OCI-LY3 (cell line): ENCODE measurements at regions not wholly inside any gene's neighbourhood (a gene's known extent, or its start where the extent isn't known, plus 50 kb on each side); places are given as distances from the start of the nearest gene placed in this dataset.

Experiments
- H2AFZ ChIP-seq: fragments of 200-600, 300-600 bp; shearing (Covaris generic); 2 replicates; pipeline ENCODE4 v1.6.0; 2014; ENCODE audit warnings: antibody characterized with exemption, low read depth, low read length
- H3K27ac ChIP-seq: fragments of 200-600, 300-600 bp; sonication (generic); 2 replicates; pipeline ENCODE4 v1.5.1; 2014; ENCODE audit warnings: mild to moderate bottlenecking, low read length, moderate library complexity, mixed read lengths
- H3K27me3 ChIP-seq: fragments of 200-600, 300-600 bp; sonication (generic); 2 replicates; pipeline ENCODE4 v1.6.1; 2014; ENCODE audit warnings: low read depth, low read length, mixed read lengths
- H3K36me3 ChIP-seq: fragments of 200-600, 300-600 bp; sonication (generic); replicated peaks from 2 replicates; pipeline ENCODE3; 2014; ENCODE audit warnings: low read depth, low read length, mixed read lengths
- H3K4me1 ChIP-seq: fragments of 300-600, 200-600 bp; sonication (generic); 2 replicates; pipeline ENCODE4 v1.6.1; 2014; ENCODE audit warnings: low read length, mixed read lengths
- H3K4me2 ChIP-seq: fragments of 200-600, 300-600 bp; sonication (generic); 2 replicates; pipeline ENCODE4 v1.6.1; 2014; ENCODE audit warnings: low read length, mixed read lengths
- H3K4me3 ChIP-seq: fragments of 300-600, 200-600 bp; sonication (generic); 2 replicates; pipeline ENCODE4 v1.5.1; 2014; ENCODE audit warnings: antibody characterized with exemption, mild to moderate bottlenecking, low read length, moderate library complexity
- H3K79me2 ChIP-seq: fragments of 300-600, 200-600 bp; shearing (Covaris generic); 2 replicates; pipeline ENCODE4 v1.6.1; 2014; ENCODE audit warnings: mild to moderate bottlenecking, low read length, mixed read lengths
- H3K9ac ChIP-seq: fragments of 300-600, 200-600 bp; shearing (Covaris generic); 2 replicates; pipeline ENCODE4 v1.6.0; 2014; ENCODE audit warnings: mild to moderate bottlenecking, low read length, moderate library complexity
- H3K9me3 ChIP-seq: fragments of 200-600, 300-600 bp; shearing (Covaris generic); 2 replicates; pipeline ENCODE4 v1.6.1; 2014; ENCODE audit warnings: low read length, mixed read lengths; ENCODE audit not compliant: insufficient read depth
- H4K20me1 ChIP-seq: fragments of 200-600, 300-600 bp; sonication (generic); 2 replicates; pipeline ENCODE4 v1.6.1; 2016; ENCODE audit warnings: low read length, mixed read lengths; ENCODE audit not compliant: insufficient read depth
- EZH2phosphoT487 ChIP-seq: fragments of 200-600 bp; shearing (Covaris generic); IDR thresholded peaks from 2 replicates; pipeline ENCODE4 v1.6.1; 2018; ENCODE audit warnings: antibody characterized with exemption, mixed run types, low read depth
- TF ChIP-seq, protein P1 (sequence below): fragments of 200-600, 300-600 bp; sonication (generic); IDR thresholded peaks from 2 replicates; pipeline ENCODE4 v1.5.1; 2014; ENCODE audit warnings: antibody characterized with exemption, low read length, low read depth

- H3K27ac ChIP-seq, result no peak overlapping the region
- H2AFZ ChIP-seq, result no peak overlapping the region
- peaks cover 16% of the 10 kb centered on the region for H4K20me1 ChIP-seq
- peaks cover 14% of the 10 kb centered on the region for H3K9me3 ChIP-seq
- H3K4me1 ChIP-seq, result peaks cover 9% of the 10 kb centered on the region
- H3K4me2 ChIP-seq, result no peak overlapping the region
- TF ChIP-seq, protein P1, sequence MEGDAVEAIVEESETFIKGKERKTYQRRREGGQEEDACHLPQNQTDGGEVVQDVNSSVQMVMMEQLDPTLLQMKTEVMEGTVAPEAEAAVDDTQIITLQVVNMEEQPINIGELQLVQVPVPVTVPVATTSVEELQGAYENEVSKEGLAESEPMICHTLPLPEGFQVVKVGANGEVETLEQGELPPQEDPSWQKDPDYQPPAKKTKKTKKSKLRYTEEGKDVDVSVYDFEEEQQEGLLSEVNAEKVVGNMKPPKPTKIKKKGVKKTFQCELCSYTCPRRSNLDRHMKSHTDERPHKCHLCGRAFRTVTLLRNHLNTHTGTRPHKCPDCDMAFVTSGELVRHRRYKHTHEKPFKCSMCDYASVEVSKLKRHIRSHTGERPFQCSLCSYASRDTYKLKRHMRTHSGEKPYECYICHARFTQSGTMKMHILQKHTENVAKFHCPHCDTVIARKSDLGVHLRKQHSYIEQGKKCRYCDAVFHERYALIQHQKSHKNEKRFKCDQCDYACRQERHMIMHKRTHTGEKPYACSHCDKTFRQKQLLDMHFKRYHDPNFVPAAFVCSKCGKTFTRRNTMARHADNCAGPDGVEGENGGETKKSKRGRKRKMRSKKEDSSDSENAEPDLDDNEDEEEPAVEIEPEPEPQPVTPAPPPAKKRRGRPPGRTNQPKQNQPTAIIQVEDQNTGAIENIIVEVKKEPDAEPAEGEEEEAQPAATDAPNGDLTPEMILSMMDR, result no peak
- TF ChIP-seq EZH2phosphoT487, result no peak
- H3K27me3 ChIP-seq, result peaks cover 60% of the 10 kb centered on the region
- H3K36me3 ChIP-seq, result no peaks in the 10 kb centered on the region
- H3K9ac ChIP-seq, result no peak overlapping the region
- H3K79me2 ChIP-seq, result no peaks in the 10 kb centered on the region
- H3K4me3 ChIP-seq, result no peak overlapping the region
Observed at GRCh38 chr9:91155746-91156376, 205.9 kb downstream of the AUH start.

- Histone ChIP-seq H3K4me2 (no peak overlapping the region), H3K36me3 (no peaks in the 10 kb centered on the region), H2AFZ (no peak overlapping the region), H3K79me2 (no peaks in the 10 kb centered on the region), H3K27ac (no peak overlapping the region), H3K4me3 (no peak overlapping the region), H3K9ac (no peak overlapping the region), H3K27me3 (peaks cover 62% of the 10 kb centered on the region), H3K9me3 (peaks cover 14% of the 10 kb centered on the region), H4K20me1 (0 out of 2 replicates have a peak, but pooled peaks cover 11% of the 10 kb centered on the region), H3K4me1 (peaks cover 2% of the 10 kb centered on the region)
- TF ChIP-seq, protein P1, result no peak
- no peak for TF ChIP-seq EZH2phosphoT487
Observed at GRCh38 chr9:91156451-91157234, 205.1 kb downstream of the AUH start.

GRCh38 chr9:91157883-91158282, 203.8 kb downstream of the AUH start:
- TF ChIP-seq EZH2phosphoT487, result no peak
- TF ChIP-seq, protein P1, result no peak

DNA sequence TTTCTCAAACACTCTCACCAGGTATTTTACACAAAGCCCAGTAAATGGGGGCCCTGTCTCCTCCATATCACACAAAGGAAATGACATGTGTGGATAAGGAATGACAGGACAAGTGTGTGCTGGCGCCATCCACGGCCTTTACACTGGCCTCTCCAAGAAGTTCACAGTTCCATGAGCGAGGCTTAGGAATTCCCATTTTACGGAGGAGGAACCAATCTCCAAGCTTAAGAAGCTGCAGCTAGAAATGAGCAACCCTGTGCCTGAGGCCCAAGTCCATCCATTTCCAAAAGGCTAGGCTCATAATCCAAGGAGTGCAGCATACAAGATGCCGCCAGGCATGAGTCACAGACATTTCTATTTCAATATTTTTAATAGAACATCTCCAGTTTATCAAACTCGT, 203.4 kb downstream of the AUH start:
- Histone ChIP-seq H3K9me3 (0 out of 2 replicates have a peak, but pooled peaks cover under 1% of the 10 kb centered on the region), H3K4me3 (no peak overlapping the region), H3K36me3 (no peaks in the 10 kb centered on the region), H4K20me1 (0 out of 2 replicates have a peak, but pooled peaks cover 11% of the 10 kb centered on the region), H3K4me2 (no peak overlapping the region), H3K9ac (no peak overlapping the region), H2AFZ (no peak overlapping the region), H3K27me3 (peaks cover 59% of the 10 kb centered on the region), H3K27ac (no peak overlapping the region), H3K79me2 (no peaks in the 10 kb centered on the region), H3K4me1 (no peaks in the 10 kb centered on the region)
- no peak for TF ChIP-seq EZH2phosphoT487
- TF ChIP-seq, protein P1, result no peak

More at GRCh38 chr9:91157883-91158282, 203.8 kb downstream of the AUH start:
- no peaks in the 10 kb centered on the region for H3K36me3 ChIP-seq
- 0 out of 2 replicates have a peak, but pooled peaks cover 5% of the 10 kb centered on the region for H3K9me3 ChIP-seq
- no peak overlapping the region for H3K4me3 ChIP-seq
- no peak overlapping the region for H3K27ac ChIP-seq
- no peaks in the 10 kb centered on the region for H3K4me1 ChIP-seq
- H3K27me3 ChIP-seq, result peaks cover 61% of the 10 kb centered on the region
- no peaks in the 10 kb centered on the region for H3K79me2 ChIP-seq
- H3K9ac ChIP-seq, result no peak overlapping the region
- H4K20me1 ChIP-seq, result 0 out of 2 replicates have a peak, but pooled peaks cover 11% of the 10 kb centered on the region
- no peak overlapping the region for H3K4me2 ChIP-seq
- H2AFZ ChIP-seq, result no peak overlapping the region
